NB4 (cell line): ENCODE measurements at regions not wholly inside any gene's neighbourhood (a gene's known extent, or its start where the extent isn't known, plus 50 kb on each side); places are given as distances from the start of the nearest gene placed in this dataset.

ENCODE experiments used
- DNase-seq: peaks from one replicate; pipeline ENCODE4 v3.0.0; 2010; ENCODE audit warnings: low read depth
- H3K4me3 ChIP-seq: one replicate; pipeline ENCODE4 v1.5.1; 2011; ENCODE audit warnings: mild to moderate bottlenecking, low read depth, low read length, moderate library complexity
- MAX ChIP-seq: IDR thresholded peaks from 2 replicates; pipeline ENCODE4 v1.6.1; 2011; ENCODE audit warnings: low read depth, low read length
- MYC ChIP-seq: IDR thresholded peaks from 2 replicates; pipeline ENCODE4 v1.6.1; 2011; ENCODE audit warnings: low read depth, low read length
- POLR2A ChIP-seq: IDR thresholded peaks from 2 replicates; pipeline ENCODE4 v1.6.1; 2011; ENCODE audit warnings: mild to moderate bottlenecking; ENCODE audit not compliant: insufficient read length; ENCODE audit errors: extremely low read depth
- TF ChIP-seq, protein P1 (sequence below): IDR thresholded peaks from one replicate; pipeline ENCODE4 v1.5.1; 2012; ENCODE audit warnings: low read depth, low read length

DNA sequence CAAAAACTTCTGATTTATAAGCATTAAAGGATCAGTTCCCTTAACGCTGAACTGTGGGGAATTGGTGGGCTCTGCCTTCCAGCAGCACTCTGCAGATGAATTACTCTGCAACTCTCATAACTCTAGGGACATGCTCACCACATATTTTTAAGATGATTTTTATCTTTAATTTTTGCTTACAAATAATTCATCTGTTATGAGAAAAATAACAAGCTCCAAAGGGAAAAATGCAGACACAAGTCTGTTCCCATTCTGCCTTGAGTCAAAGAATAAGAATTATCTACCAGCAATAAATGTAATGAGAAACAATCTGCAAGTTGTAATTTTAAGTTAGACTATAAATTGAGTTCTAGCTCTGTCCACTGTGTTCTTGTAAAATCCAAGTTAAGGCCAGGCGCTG, 133.1 kb upstream of the MDM1 start:
- no peak overlapping the region for H3K4me3 ChIP-seq
- no peak for DNase-seq
- TF ChIP-seq MAX (no peak), POLR2A (no peak), MYC (no peak)

DNA sequence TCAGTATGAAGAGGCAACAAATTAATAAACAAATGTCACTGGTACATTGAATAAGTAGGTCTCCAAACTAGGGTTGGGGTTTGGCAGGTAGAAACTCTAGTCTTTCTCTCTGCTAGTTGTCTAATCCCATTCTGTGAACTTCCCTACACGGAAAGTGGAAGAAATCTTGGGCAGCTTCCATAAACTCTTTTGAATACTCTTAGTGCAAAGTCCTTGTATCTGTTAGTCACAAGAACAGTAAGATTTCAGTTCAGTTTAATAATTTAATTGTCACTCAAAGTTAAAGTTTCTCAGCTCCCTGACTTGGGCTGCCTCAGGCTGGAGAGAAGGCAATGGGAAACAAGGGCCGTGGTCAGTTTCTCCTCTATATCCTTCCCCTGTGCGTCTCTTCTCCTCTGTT, 135.4 kb upstream of the MDM1 start:
- DNase-seq = no peak
- TF ChIP-seq POLR2A (no peak), MAX (no peak), MYC (no peak)
- TF ChIP-seq, protein P1, sequence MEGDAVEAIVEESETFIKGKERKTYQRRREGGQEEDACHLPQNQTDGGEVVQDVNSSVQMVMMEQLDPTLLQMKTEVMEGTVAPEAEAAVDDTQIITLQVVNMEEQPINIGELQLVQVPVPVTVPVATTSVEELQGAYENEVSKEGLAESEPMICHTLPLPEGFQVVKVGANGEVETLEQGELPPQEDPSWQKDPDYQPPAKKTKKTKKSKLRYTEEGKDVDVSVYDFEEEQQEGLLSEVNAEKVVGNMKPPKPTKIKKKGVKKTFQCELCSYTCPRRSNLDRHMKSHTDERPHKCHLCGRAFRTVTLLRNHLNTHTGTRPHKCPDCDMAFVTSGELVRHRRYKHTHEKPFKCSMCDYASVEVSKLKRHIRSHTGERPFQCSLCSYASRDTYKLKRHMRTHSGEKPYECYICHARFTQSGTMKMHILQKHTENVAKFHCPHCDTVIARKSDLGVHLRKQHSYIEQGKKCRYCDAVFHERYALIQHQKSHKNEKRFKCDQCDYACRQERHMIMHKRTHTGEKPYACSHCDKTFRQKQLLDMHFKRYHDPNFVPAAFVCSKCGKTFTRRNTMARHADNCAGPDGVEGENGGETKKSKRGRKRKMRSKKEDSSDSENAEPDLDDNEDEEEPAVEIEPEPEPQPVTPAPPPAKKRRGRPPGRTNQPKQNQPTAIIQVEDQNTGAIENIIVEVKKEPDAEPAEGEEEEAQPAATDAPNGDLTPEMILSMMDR = no peak
- no peak overlapping the region for H3K4me3 ChIP-seq

DNA sequence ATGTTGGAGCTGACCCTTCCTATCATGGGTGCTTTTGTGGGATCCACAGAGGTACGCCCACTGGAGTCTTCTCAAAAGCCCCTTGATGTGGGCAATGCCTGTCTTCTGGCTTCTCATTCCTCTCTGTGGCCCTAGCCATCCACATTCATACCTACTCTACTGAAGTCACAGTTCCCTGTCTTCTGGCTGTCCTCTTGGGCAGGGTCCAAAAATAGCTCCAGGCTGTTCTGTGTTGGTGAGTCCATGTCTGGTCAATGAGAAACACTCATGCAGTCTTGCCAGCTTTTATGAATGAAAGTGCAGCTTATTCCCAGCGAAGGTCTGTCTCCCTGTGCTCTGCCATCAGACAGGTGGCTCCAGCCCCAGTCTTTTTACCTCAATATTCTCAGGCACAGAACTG, 135.9 kb upstream of the MDM1 start:
- TF ChIP-seq MYC (no peak), MAX (no peak), POLR2A (no peak)
- TF ChIP-seq, protein P1 = no peak
- DNase-seq = no peak
- H3K4me3 ChIP-seq = no peak overlapping the region

DNA sequence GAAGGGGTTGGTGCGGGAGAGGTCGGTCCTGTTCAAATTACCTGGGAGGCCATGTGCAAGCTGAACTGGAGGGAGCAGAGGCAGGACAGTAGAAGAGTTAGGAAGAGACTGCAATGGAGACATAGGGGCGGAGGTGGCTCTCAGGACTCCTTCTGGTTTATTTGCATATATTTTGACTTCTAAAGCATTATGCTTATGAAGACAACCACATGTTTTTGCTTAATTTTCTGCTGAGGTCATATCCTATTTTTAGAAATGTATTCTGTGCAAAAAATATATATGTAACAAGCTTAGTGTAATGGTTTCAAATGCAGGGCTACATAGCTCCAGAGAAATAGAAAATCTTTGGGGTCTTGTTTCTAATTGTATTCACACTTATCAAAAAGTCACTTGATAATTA, 137.0 kb upstream of the MDM1 start:
- DNase-seq = no peak
- no peak overlapping the region for H3K4me3 ChIP-seq
- TF ChIP-seq, protein P1 = no peak

DNA sequence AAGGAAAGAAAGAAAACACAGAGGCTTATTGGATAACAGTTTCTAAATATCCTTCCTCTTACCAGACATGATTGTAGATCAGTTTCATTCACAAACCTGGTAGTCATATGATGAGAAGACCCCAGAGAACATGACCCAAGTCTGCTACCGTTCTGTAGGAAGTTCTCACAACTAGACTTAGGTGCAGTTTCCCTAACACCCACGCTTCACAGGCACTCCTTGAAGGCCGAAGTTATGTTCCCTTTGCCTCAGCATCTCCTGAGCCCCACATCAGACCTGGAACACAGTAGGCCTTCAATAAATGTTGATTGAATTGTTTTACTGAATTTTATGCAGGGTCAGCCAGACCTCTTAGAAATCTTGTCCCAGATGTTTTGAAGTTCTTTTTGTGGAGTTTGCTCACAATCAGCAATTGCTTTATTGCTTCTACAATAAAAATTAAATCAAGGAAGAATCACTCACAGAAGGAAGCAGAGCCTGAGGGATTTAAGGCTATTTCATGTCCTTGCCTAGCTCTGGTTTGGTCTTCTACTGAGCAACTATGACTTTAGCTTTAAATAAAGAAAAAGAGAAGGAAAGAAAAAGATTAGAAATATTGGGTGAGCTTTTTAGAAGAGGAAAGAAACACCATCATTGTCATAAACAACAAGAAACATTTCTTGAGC, 138.6 kb upstream of the MDM1 start:
- TF ChIP-seq, protein P1 = no peak
- no peak for TF ChIP-seq MAX
- TF ChIP-seq POLR2A = no peak
- no peak for TF ChIP-seq MYC
- H3K4me3 ChIP-seq = no peak overlapping the region
- DNase-seq = no peak

DNA sequence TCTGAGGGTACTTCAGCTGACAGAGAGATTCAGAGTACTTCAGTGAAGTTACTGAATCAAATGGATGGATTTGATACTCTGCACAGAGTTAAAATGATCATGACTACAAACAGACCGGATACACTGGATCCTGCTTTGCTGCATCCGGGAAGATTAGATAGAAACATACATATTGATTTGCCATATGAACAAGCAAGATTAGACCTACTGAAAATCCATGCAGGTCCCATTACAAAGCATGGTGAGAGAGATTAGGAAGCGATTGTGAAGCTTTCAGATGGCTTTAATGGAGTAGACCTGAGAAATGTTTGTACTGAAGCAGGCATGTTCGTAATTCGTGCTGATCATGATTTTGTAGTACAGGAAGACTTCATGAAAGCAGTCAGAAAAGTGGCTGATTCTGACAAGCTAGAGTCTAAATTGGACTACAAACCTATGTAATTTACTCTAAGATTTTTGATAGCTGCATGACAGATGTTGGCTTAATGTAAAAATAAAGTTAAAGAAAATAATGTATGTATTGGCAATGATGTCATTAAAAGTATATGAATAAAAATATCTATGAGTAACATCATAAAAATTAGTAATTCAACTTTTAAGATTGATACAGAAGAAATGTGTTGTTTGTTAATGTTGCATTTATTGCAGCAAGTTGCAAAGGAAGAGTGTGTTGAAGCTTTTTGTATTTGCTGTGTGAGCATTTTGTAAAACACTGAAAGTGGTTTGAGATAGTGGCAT, 136.1 kb upstream of the RAP1B start:
- DNase-seq = no peak
- TF ChIP-seq MYC = no peak
- TF ChIP-seq MAX = no peak
- no peak for TF ChIP-seq POLR2A
- TF ChIP-seq, protein P1 = no peak
- no peak overlapping the region for H3K4me3 ChIP-seq
